ENCODE measurements at regions not wholly inside any gene's neighbourhood (a gene's known extent, or its start where the extent isn't known, plus 50 kb on each side); places are given as distances from the start of the nearest gene placed in this dataset.

- ChIA-PET CTCF (no interaction called here), POLR2A (no interaction called here)
- H3K9ac ChIP-seq (replicated peaks; ENCODE audit: extremely low read depth, insufficient read depth, low read length), result no peak overlapping the region
- no peaks in the 10 kb centered on the region for H3K9me1 ChIP-seq (replicated peaks; ENCODE audit: control insufficient read depth, extremely low read depth, insufficient read depth, low read length)
- no TSS peak for BruUV-seq (replicated peaks)
- no peaks in the 10 kb centered on the region for H3K27me3 ChIP-seq (ENCODE audit: control insufficient read depth in 2 of 2, insufficient read depth in 2 of 2, low read length in 2 of 2)
- dilution Hi-C loops (cut with MboI; ENCODE audit: extremely low pct_ligation_motif_present, low sequenced_read_pairs) (no loop called here), intact Hi-C loops (cut with micrococcal nuclease) (no loop called here)
- H3K27ac ChIP-seq (ENCODE audit: insufficient read depth, low read depth, low read length), result no peak overlapping the region
- no peak for DNase-seq (ENCODE audit: low read depth, low spot score)
- H3K4me3 ChIP-seq (replicated peaks in 1 of 3; ENCODE audit: insufficient read depth in 1 of 3, low read depth in 1 of 3, low read length in 3 of 3), result no peak overlapping the region
- H3K79me2 ChIP-seq (ENCODE audit: control insufficient read depth, insufficient read depth, low read length), result no peaks in the 10 kb centered on the region
- no peak for FAIRE-seq
- H3K4me2 ChIP-seq (ENCODE audit: insufficient read depth, low read length), result no peak overlapping the region
- H3K4me1 ChIP-seq (ENCODE audit: control insufficient read depth, extremely low read depth, insufficient read depth, low read length), result no peaks in the 10 kb centered on the region
- no peaks in the 10 kb centered on the region for H4K20me1 ChIP-seq (replicated peaks; ENCODE audit: control insufficient read depth, extremely low read depth, insufficient read depth, low read length)
- H3K9me3 ChIP-seq (replicated peaks; ENCODE audit: control insufficient read depth, insufficient read depth, low read length), result peaks cover 2% of the 10 kb centered on the region
- TF ChIP-seq JUN (IDR thresholded peaks at IDR 0.05; ENCODE audit: borderline replicate concordance, insufficient read depth, insufficient read length, low read depth) (no peak), POLR2AphosphoS5 (IDR thresholded peaks at IDR 0.05; ENCODE audit: insufficient read depth, low read depth, low read length) (no peak), MYC (IDR thresholded peaks at IDR 0.05; ENCODE audit: low read depth, low read length) (no peak), POLR2A (IDR thresholded peaks at IDR 0.05; ENCODE audit: low read depth, low read length) (no peak), CTCF (IDR thresholded peaks at IDR 0.05; ENCODE audit: extremely low read depth in 1 of 2, insufficient read depth in 1 of 2, low read depth in 1 of 2, low read length in 2 of 2) (no peak), FOS (IDR thresholded peaks at IDR 0.05; ENCODE audit: borderline replicate concordance, insufficient read depth, low read length) (no peak), MAX (IDR thresholded peaks at IDR 0.05; ENCODE audit: insufficient read depth, insufficient read length) (no peak), EZH2 (IDR thresholded peaks at IDR 0.05; ENCODE audit: borderline replicate concordance, low read depth, low read length, severe bottlenecking) (no peak), GATA2 (IDR thresholded peaks at IDR 0.05; ENCODE audit: insufficient read depth, insufficient read length, low read depth, low read length) (no peak)
- no peaks in the 10 kb centered on the region for H3K36me3 ChIP-seq (ENCODE audit: control insufficient read depth in 2 of 2, extremely low read depth in 1 of 2, insufficient read depth in 2 of 2, low read length in 2 of 2)
- H2AFZ ChIP-seq (ENCODE audit: low read depth, low read length), result no peak overlapping the region
Measured at GRCh38 chr7:13447637-13448036, 541.8 kb downstream of the ETV1 start.

Data from endothelial cell of umbilical vein (primary cell).